Choroid plexus epithelial cell (primary cell): ENCODE measurements at regions not wholly inside any gene's neighbourhood (a gene's known extent, or its start where the extent isn't known, plus 50 kb on each side); places are given as distances from the start of the nearest gene placed in this dataset.

ENCODE experiments used
- DNase-seq: peaks from one replicate; pipeline ENCODE4 v3.0.0-alpha.2; 2010; ENCODE audit warnings: low read depth
- H3K4me3 ChIP-seq: 2 replicates; pipeline ENCODE4 v1.5.1; 2011; ENCODE audit warnings: low read depth, mild to moderate bottlenecking, control low read depth, low read length, moderate library complexity
- CTCF ChIP-seq: conservative IDR thresholded peaks from 2 replicates; pipeline ENCODE4 v1.5.1; 2011; ENCODE audit warnings: low read depth, mild to moderate bottlenecking, control low read depth, inconsistent platforms, low read length, moderate library complexity

GRCh38 chr20:11232896-11233295 lies 559.1 kb upstream of the JAG1 start:
- no peak for TF ChIP-seq CTCF
- H3K4me3 ChIP-seq, result no peak overlapping the region
- DNase-seq, result no peak

- DNase-seq, result no peak
- H3K4me3 ChIP-seq, result no peak overlapping the region
- no peak for TF ChIP-seq CTCF
Observed at GRCh38 chr20:11234181-11234580, 560.4 kb upstream of the JAG1 start.

GRCh38 chr20:11234608-11235007 lies 560.8 kb upstream of the JAG1 start:
- no peak for TF ChIP-seq CTCF
- no peak overlapping the region for H3K4me3 ChIP-seq

GRCh38 chr20:11235058-11235457 lies 561.3 kb upstream of the JAG1 start:
- TF ChIP-seq CTCF, result no peak
- no peak overlapping the region for H3K4me3 ChIP-seq
- peak; percentile 53 for DNase-seq

More at GRCh38 chr20:11234608-11235007, 560.8 kb upstream of the JAG1 start:
- DNase-seq, result no peak

GRCh38 chr20:11242320-11242719 lies 568.5 kb upstream of the JAG1 start:
- no peak for TF ChIP-seq CTCF
- H3K4me3 ChIP-seq, result no peak overlapping the region
- no peak for DNase-seq

- no peak overlapping the region for H3K4me3 ChIP-seq
- TF ChIP-seq CTCF, result no peak
- no peak for DNase-seq
Observed at GRCh38 chr20:11245431-11245830, 571.6 kb upstream of the JAG1 start.

GRCh38 chr20:11246251-11246775 lies 572.5 kb upstream of the JAG1 start:
- DNase-seq, result no peak
- no peak for TF ChIP-seq CTCF
- no peak overlapping the region for H3K4me3 ChIP-seq
